DND-41 (cell line): ENCODE measurements at regions not wholly inside any gene's neighbourhood (a gene's known extent, or its start where the extent isn't known, plus 50 kb on each side); places are given as distances from the start of the nearest gene placed in this dataset.

Experiments used
- ATAC-seq: fragments of 200-7000 bp; cut with Tn5 transposase; 3 replicates; pipeline ENCODE4 v1.9.1; 2021; ENCODE audit warnings: low read depth; ENCODE audit not compliant: insufficient read depth
- DNase-seq: peaks from one replicate; pipeline ENCODE4 v3.0.0-alpha.2; 2020
- H2AFZ ChIP-seq: 2 replicates; pipeline ENCODE4 v1.6.0; 2012; ENCODE audit warnings: low read depth, low read length
- H3K27ac ChIP-seq: 2 replicates; pipeline ENCODE4 v1.5.1; 2012; ENCODE audit warnings: low read length, inconsistent platforms
- H3K27me3 ChIP-seq: fragments of 200-600 bp; sonication (generic); 2 replicates; pipeline ENCODE4 v1.6.0; 2012; ENCODE audit warnings: low read length, mild to moderate bottlenecking, inconsistent platforms; ENCODE audit not compliant: insufficient read depth, poor library complexity
- H3K36me3 ChIP-seq: 2 replicates; pipeline ENCODE4 v1.5.1; 2012; ENCODE audit warnings: low read length, inconsistent platforms; ENCODE audit not compliant: insufficient read depth
- H3K4me1 ChIP-seq: 2 replicates; pipeline ENCODE4 v1.5.1; 2012; ENCODE audit warnings: mild to moderate bottlenecking, low read length; ENCODE audit not compliant: insufficient read depth
- H3K4me2 ChIP-seq: 2 replicates; pipeline ENCODE4 v1.6.0; 2012; ENCODE audit warnings: mild to moderate bottlenecking, moderate library complexity, low read length, inconsistent platforms; ENCODE audit not compliant: insufficient read depth
- H3K4me3 ChIP-seq, 2 experiments: fragments of 200-600 bp in 1 of 2; shearing (Covaris generic) in 1 of 2; 2 replicates each; pipeline ENCODE4 v1.5.1; 2012 to 2016; ENCODE audit warnings: inconsistent platforms in 2 of 2, low read length in 2 of 2, mild to moderate bottlenecking in 2 of 2, low read depth in 1 of 2, moderate library complexity in 1 of 2
- H3K79me2 ChIP-seq: 2 replicates; pipeline ENCODE4 v1.6.0; 2012; ENCODE audit warnings: low read length, inconsistent platforms; ENCODE audit not compliant: insufficient read depth
- H3K9ac ChIP-seq: 2 replicates; pipeline ENCODE4 v1.6.0; 2012; ENCODE audit warnings: low read depth, mild to moderate bottlenecking, inconsistent platforms, low read length, moderate library complexity
- H3K9me3 ChIP-seq: 2 replicates; pipeline ENCODE4 v1.5.1; 2012; ENCODE audit warnings: low read length, moderate library complexity, mild to moderate bottlenecking, inconsistent platforms; ENCODE audit not compliant: insufficient read depth, severe bottlenecking
- H4K20me1 ChIP-seq: 2 replicates; pipeline ENCODE4 v1.6.0; 2012; ENCODE audit warnings: low read length; ENCODE audit not compliant: insufficient read depth
- EZH2 ChIP-seq: IDR thresholded peaks from 3 replicates; pipeline ENCODE4 v1.6.1; 2012; ENCODE audit warnings: borderline replicate concordance, low read depth, mild to moderate bottlenecking, moderate library complexity, low read length, inconsistent platforms; ENCODE audit not compliant: severe bottlenecking
- TF ChIP-seq, protein P1 (sequence below): IDR thresholded peaks from 2 replicates; pipeline ENCODE4 v1.5.1; 2012; ENCODE audit warnings: borderline replicate concordance, low read length, moderate library complexity, mild to moderate bottlenecking; ENCODE audit not compliant: poor library complexity, severe bottlenecking; ENCODE audit errors: extremely low read depth

DNA sequence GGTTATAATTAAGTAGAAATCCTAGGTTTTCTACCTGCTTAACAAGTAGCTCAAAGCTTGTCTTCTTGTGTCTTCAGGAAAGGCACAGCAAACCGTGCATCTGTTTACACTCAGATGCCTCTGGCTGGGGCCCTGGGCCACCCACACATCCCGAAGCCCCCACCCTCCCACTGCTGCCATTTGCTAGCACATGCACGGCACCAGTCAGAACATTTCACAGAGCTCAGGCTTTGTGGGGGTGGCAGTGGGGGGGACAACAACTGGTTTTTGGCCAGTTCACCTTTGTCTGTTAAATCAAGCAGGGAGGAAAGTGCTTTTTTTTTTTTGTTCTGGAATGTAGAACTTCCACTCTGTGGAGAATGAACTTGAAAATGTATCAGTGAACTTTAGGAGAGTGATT, 77.7 kb downstream of the LINC00237 start:
- ATAC-seq (no peak), DNase-seq (no peak)
- no peaks in the 10 kb centered on the region for H3K36me3 ChIP-seq
- no peaks in the 10 kb centered on the region for H3K9me3 ChIP-seq
- H3K27me3 ChIP-seq: peaks cover 3% of the 10 kb centered on the region
- no peaks in the 10 kb centered on the region for H3K4me1 ChIP-seq
- H4K20me1 ChIP-seq: no peaks in the 10 kb centered on the region
- no peak overlapping the region for H3K27ac ChIP-seq
- H2AFZ ChIP-seq: no peak overlapping the region
- H3K79me2 ChIP-seq: no peaks in the 10 kb centered on the region
- no peak overlapping the region for H3K4me3 ChIP-seq
- H3K9ac ChIP-seq: no peak overlapping the region
- TF ChIP-seq EZH2: no peak
- TF ChIP-seq, protein P1, sequence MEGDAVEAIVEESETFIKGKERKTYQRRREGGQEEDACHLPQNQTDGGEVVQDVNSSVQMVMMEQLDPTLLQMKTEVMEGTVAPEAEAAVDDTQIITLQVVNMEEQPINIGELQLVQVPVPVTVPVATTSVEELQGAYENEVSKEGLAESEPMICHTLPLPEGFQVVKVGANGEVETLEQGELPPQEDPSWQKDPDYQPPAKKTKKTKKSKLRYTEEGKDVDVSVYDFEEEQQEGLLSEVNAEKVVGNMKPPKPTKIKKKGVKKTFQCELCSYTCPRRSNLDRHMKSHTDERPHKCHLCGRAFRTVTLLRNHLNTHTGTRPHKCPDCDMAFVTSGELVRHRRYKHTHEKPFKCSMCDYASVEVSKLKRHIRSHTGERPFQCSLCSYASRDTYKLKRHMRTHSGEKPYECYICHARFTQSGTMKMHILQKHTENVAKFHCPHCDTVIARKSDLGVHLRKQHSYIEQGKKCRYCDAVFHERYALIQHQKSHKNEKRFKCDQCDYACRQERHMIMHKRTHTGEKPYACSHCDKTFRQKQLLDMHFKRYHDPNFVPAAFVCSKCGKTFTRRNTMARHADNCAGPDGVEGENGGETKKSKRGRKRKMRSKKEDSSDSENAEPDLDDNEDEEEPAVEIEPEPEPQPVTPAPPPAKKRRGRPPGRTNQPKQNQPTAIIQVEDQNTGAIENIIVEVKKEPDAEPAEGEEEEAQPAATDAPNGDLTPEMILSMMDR: no peak
- H3K4me2 ChIP-seq: no peak overlapping the region

DNA sequence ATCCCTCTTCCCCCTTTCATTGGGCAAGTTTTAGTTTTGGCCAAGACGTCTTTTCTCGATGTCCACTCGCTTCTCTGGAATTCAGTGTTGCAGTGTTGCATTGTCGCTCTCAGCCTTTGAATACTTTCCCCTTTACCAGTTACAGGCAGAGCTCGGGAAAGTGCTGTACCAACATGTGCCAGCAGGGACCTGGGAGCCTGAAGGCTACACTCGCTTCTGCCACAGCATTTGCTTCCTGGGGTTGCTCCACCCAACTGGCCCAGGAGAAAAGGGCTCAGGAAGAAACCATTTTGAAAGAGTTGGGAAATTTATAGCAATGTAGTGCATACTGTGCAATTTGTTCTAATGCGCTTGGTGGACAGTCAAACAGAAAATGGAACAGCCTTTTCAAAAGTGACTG, 78.6 kb downstream of the LINC00237 start:
- Histone ChIP-seq H4K20me1 (no peaks in the 10 kb centered on the region), H3K27ac (no peak overlapping the region), H3K9me3 (no peaks in the 10 kb centered on the region), H3K9ac (no peak overlapping the region), H3K4me3 (no peak overlapping the region), H2AFZ (no peak overlapping the region), H3K79me2 (no peaks in the 10 kb centered on the region), H3K36me3 (no peaks in the 10 kb centered on the region), H3K27me3 (peaks cover 3% of the 10 kb centered on the region), H3K4me2 (no peak overlapping the region), H3K4me1 (no peaks in the 10 kb centered on the region)
- DNase-seq (peak; percentile 8), ATAC-seq (no peak)
- TF ChIP-seq EZH2: no peak
- TF ChIP-seq, protein P1: peak; percentile 37

GRCh38 chr20:21026951-21027350, 79.2 kb downstream of the LINC00237 start:
- Histone ChIP-seq H3K4me1 (no peaks in the 10 kb centered on the region), H3K79me2 (no peaks in the 10 kb centered on the region), H3K9me3 (no peaks in the 10 kb centered on the region), H3K36me3 (no peaks in the 10 kb centered on the region), H3K9ac (no peak overlapping the region), H3K4me2 (no peak overlapping the region), H4K20me1 (no peaks in the 10 kb centered on the region), H3K27ac (no peak overlapping the region), H2AFZ (no peak overlapping the region), H3K27me3 (peaks cover 3% of the 10 kb centered on the region), H3K4me3 (no peak overlapping the region)
- TF ChIP-seq, protein P1: no peak
- TF ChIP-seq EZH2: no peak
- no peak for DNase-seq
- no peak for ATAC-seq

DNA sequence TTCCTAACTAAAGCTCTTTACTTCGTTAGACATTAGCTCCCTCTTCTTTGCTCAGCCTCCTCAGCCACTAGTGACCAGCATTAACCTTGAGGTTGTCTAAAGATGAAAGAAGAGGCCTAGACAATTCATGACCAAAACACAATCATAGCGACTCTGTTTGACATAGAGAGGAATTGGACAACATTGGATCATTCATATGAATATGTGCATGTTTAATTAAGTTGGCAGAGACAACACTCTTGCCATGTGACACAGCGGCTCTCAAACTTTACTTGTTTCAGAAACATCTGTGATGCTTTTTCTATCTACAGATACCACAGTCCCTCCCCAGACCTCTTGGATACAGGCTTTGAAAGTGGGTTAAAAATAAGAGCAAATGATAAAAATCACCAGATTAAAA, 81.7 kb downstream of the LINC00237 start:
- Histone ChIP-seq H3K36me3 (no peaks in the 10 kb centered on the region), H3K27me3 (no peaks in the 10 kb centered on the region), H3K79me2 (no peaks in the 10 kb centered on the region), H4K20me1 (no peaks in the 10 kb centered on the region), H3K4me3 (no peak overlapping the region), H3K9ac (no peak overlapping the region), H2AFZ (no peak overlapping the region), H3K27ac (no peak overlapping the region), H3K4me2 (no peak overlapping the region), H3K9me3 (no peaks in the 10 kb centered on the region), H3K4me1 (no peaks in the 10 kb centered on the region)
- TF ChIP-seq, protein P1: no peak
- no peak for TF ChIP-seq EZH2
- DNase-seq (no peak), ATAC-seq (no peak)
